RWPE2 (cell line): ENCODE measurements at regions not wholly inside any gene's neighbourhood (a gene's known extent, or its start where the extent isn't known, plus 50 kb on each side); places are given as distances from the start of the nearest gene placed in this dataset.

Experiments used
- ATAC-seq: fragments of 200-7000 bp; cut with Tn5 transposase; 3 replicates; pipeline ENCODE4 v1.9.1; 2021; ENCODE audit warnings: low read depth
- DNase-seq: peaks from one replicate; pipeline ENCODE4 v3.0.0-alpha.2; 2020; ENCODE audit warnings: low spot score
- H3K27ac ChIP-seq: fragments of 450-650 bp; 2 replicates; pipeline ENCODE4 v1.5.1; 2017; ENCODE audit warnings: mild to moderate bottlenecking; ENCODE audit not compliant: poor library complexity, severe bottlenecking
- H3K27me3 ChIP-seq: fragments of 250-450 bp; sonication (Bioruptor Pico); 2 replicates; pipeline ENCODE4 v1.5.1; 2021; ENCODE audit warnings: mild to moderate bottlenecking, moderate library complexity; ENCODE audit not compliant: insufficient read depth, poor library complexity, severe bottlenecking
- H3K36me3 ChIP-seq: fragments of 250-450 bp; sonication (Bioruptor Pico); 2 replicates; pipeline ENCODE4 v1.5.1; 2020; ENCODE audit warnings: low read depth, mild to moderate bottlenecking, moderate library complexity
- H3K4me1 ChIP-seq: fragments of 250-450 bp; sonication (Bioruptor Pico); 2 replicates; pipeline ENCODE4 v1.5.1; 2021; ENCODE audit warnings: mild to moderate bottlenecking, moderate library complexity; ENCODE audit not compliant: insufficient read depth, poor library complexity, severe bottlenecking
- H3K4me3 ChIP-seq: fragments of 250-450 bp; sonication (Bioruptor Pico); 2 replicates; pipeline ENCODE4 v1.5.1; 2021; ENCODE audit warnings: mild to moderate bottlenecking, moderate library complexity; ENCODE audit not compliant: severe bottlenecking
- H3K9me3 ChIP-seq: fragments of 250-450 bp; sonication (Bioruptor Pico); 2 replicates; pipeline ENCODE4 v1.5.1; 2021; ENCODE audit warnings: mild to moderate bottlenecking, moderate library complexity; ENCODE audit not compliant: severe bottlenecking
- TF ChIP-seq, protein P1 (sequence below): fragments of 450-650 bp; IDR thresholded peaks from one replicate; pipeline ENCODE4 v1.5.1; 2017; ENCODE audit warnings: mild to moderate bottlenecking, moderate library complexity; ENCODE audit not compliant: poor library complexity, severe bottlenecking

GRCh38 chr4:53676402-53676871 lies 85.2 kb upstream of the LNX1 start:
- H3K9me3 ChIP-seq, result no peaks in the 10 kb centered on the region
- ATAC-seq, result no peak
- H3K27ac ChIP-seq, result no peak overlapping the region
- TF ChIP-seq, protein P1, sequence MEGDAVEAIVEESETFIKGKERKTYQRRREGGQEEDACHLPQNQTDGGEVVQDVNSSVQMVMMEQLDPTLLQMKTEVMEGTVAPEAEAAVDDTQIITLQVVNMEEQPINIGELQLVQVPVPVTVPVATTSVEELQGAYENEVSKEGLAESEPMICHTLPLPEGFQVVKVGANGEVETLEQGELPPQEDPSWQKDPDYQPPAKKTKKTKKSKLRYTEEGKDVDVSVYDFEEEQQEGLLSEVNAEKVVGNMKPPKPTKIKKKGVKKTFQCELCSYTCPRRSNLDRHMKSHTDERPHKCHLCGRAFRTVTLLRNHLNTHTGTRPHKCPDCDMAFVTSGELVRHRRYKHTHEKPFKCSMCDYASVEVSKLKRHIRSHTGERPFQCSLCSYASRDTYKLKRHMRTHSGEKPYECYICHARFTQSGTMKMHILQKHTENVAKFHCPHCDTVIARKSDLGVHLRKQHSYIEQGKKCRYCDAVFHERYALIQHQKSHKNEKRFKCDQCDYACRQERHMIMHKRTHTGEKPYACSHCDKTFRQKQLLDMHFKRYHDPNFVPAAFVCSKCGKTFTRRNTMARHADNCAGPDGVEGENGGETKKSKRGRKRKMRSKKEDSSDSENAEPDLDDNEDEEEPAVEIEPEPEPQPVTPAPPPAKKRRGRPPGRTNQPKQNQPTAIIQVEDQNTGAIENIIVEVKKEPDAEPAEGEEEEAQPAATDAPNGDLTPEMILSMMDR, result no peak
- no peaks in the 10 kb centered on the region for H3K4me1 ChIP-seq
- no peaks in the 10 kb centered on the region for H3K36me3 ChIP-seq
- no peaks in the 10 kb centered on the region for H3K27me3 ChIP-seq
- no peak for DNase-seq
- H3K4me3 ChIP-seq, result no peak overlapping the region

DNA sequence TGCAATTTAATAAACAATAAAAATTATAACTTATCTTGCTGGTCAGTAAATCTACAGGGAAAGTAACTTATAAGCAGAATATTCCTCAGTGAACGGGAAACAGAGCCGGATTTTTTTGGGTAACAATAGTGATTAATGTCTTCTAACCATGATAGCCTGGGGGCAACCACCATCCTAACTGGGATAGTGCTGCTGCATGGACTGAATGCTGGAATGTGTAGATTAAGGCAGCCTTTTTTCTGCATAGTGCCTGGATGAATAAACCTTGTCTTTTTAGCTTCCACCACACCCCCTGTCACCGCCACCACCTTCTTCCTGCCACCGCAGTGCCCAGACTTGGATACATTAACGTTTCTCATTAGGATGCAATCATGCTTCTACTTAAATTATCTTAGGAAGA lies 83.6 kb upstream of the LNX1 start:
- no peak overlapping the region for H3K4me3 ChIP-seq
- H3K27me3 ChIP-seq, result no peaks in the 10 kb centered on the region
- H3K36me3 ChIP-seq, result no peaks in the 10 kb centered on the region
- no peak for ATAC-seq
- H3K9me3 ChIP-seq, result no peaks in the 10 kb centered on the region
- no peaks in the 10 kb centered on the region for H3K4me1 ChIP-seq
- TF ChIP-seq, protein P1, result no peak
- no peak for DNase-seq
- no peak overlapping the region for H3K27ac ChIP-seq

- Histone ChIP-seq H3K4me1 (no peaks in the 10 kb centered on the region), H3K27ac (no peak overlapping the region), H3K4me3 (no peak overlapping the region), H3K9me3 (no peaks in the 10 kb centered on the region), H3K27me3 (no peaks in the 10 kb centered on the region), H3K36me3 (no peaks in the 10 kb centered on the region)
- no peak for ATAC-seq
- TF ChIP-seq, protein P1, result no peak
- no peak for DNase-seq
Measured at GRCh38 chr4:53672873-53673272, 81.6 kb upstream of the LNX1 start.

- no peak overlapping the region for H3K27ac ChIP-seq
- no peak for DNase-seq
- TF ChIP-seq, protein P1, result no peak
Measured at GRCh38 chr4:53671757-53672156, 80.5 kb upstream of the LNX1 start.

GRCh38 chr4:53659737-53660136 lies 68.5 kb upstream of the LNX1 start:
- no peak overlapping the region for H3K4me3 ChIP-seq
- no peak overlapping the region for H3K27ac ChIP-seq
- DNase-seq (no peak), ATAC-seq (no peak)
- H3K27me3 ChIP-seq, result no peaks in the 10 kb centered on the region
- TF ChIP-seq, protein P1, result no peak
- H3K4me1 ChIP-seq, result no peaks in the 10 kb centered on the region
- H3K9me3 ChIP-seq, result no peaks in the 10 kb centered on the region
- H3K36me3 ChIP-seq, result no peaks in the 10 kb centered on the region

More at GRCh38 chr4:53671757-53672156, 80.5 kb upstream of the LNX1 start:
- Histone ChIP-seq H3K9me3 (no peaks in the 10 kb centered on the region), H3K4me3 (no peak overlapping the region), H3K36me3 (no peaks in the 10 kb centered on the region), H3K4me1 (no peaks in the 10 kb centered on the region), H3K27me3 (no peaks in the 10 kb centered on the region)
- ATAC-seq, result no peak
